ENCODE measurements at regions not wholly inside any gene's neighbourhood (a gene's known extent, or its start where the extent isn't known, plus 50 kb on each side); places are given as distances from the start of the nearest gene placed in this dataset.

GRCh38 chr2:75790121-75790813 is 79.6 kb upstream of the GCFC2 start:
- Mint-ChIP-seq H3K36me3 (no peaks in the 10 kb centered on the region), H3K4me1 (peaks cover 12% of the 10 kb centered on the region), H3K27ac (no peak overlapping the region), H3K27me3 (ENCODE audit: low read depth) (peaks cover 5% of the 10 kb centered on the region; the same call in 1 of the 2 replicates), H3K9me3 (no peaks in the 10 kb centered on the region), H3K4me3 (no peak overlapping the region)
- CTCF ChIA-PET, result no interaction called here
- POLR2A ChIA-PET, result no interaction called here
- DNase-seq (ENCODE audit: low spot score) (no peak), ATAC-seq (no peak)
- TF ChIP-seq ZNF317 (CRISPR knock-in tag; IDR thresholded peaks at IDR 0.05; ENCODE audit: borderline replicate concordance, low read depth), result no peak
- TF ChIP-seq SP1 (CRISPR knock-in tag; conservative IDR thresholded peaks at IDR 0.05), result no peak
- no peak for TF ChIP-seq ARID4B (CRISPR knock-in tag; IDR thresholded peaks at IDR 0.05; ENCODE audit: borderline replicate concordance)
- TF ChIP-seq NFYB (CRISPR knock-in tag; conservative IDR thresholded peaks at IDR 0.05; ENCODE audit: low read depth), result no peak
- TF ChIP-seq FOXK1 (CRISPR knock-in tag; IDR thresholded peaks at IDR 0.05), result no peak
- no peak for TF ChIP-seq AR (CRISPR knock-in tag; IDR thresholded peaks at IDR 0.05)
- no peak for TF ChIP-seq ZNF512 (CRISPR knock-in tag; IDR thresholded peaks at IDR 0.05; ENCODE audit: borderline replicate concordance)
- no peak for TF ChIP-seq TCF7 (CRISPR knock-in tag; IDR thresholded peaks at IDR 0.05; ENCODE audit: low read depth)
- no peak for TF ChIP-seq ERG (CRISPR knock-in tag; IDR thresholded peaks at IDR 0.05)
- no peak for TF ChIP-seq GABPB1 (CRISPR knock-in tag; IDR thresholded peaks at IDR 0.05)
- TF ChIP-seq USF2 (CRISPR knock-in tag; IDR thresholded peaks at IDR 0.05), result no peak
- no peak for TF ChIP-seq ZNF138 (CRISPR knock-in tag; conservative IDR thresholded peaks at IDR 0.05)
- no peak for TF ChIP-seq STAT6 (CRISPR knock-in tag; conservative IDR thresholded peaks at IDR 0.05; ENCODE audit: low read depth)
- TF ChIP-seq ATF2 (CRISPR knock-in tag; IDR thresholded peaks at IDR 0.05; ENCODE audit: borderline replicate concordance, low read depth), result no peak
- no peak for TF ChIP-seq ZNF671 (CRISPR knock-in tag; IDR thresholded peaks at IDR 0.05)
- no peak for TF ChIP-seq AFF4 (CRISPR knock-in tag; IDR thresholded peaks at IDR 0.05; ENCODE audit: borderline replicate concordance)
- TF ChIP-seq GTF2I (CRISPR knock-in tag; conservative IDR thresholded peaks at IDR 0.05), result no peak
